Small intestine (tissue), 7 donors: ENCODE measurements at regions not wholly inside any gene's neighbourhood (a gene's known extent, or its start where the extent isn't known, plus 50 kb on each side); places are given as distances from the start of the nearest gene placed in this dataset.

ENCODE experiments used
- DNase-seq, 2 donors: peaks; one replicate each; pipeline versions ENCODE4 v3.0.0 to v3.0.0-alpha.2; 2013
- FAIRE-seq: peaks from 2 replicates; lab custom pipeline; 2012; peaks lifted over from hg19 to GRCh38; lab: Jason Lieb, UNC
- H3K27ac ChIP-seq, 3 donors: one replicate each; pipeline ENCODE4 v1.5.1; 2013; ENCODE audit warnings: low read length in 2 of 3, mild to moderate bottlenecking in 2 of 3, control low read depth in 1 of 3, inconsistent platforms in 1 of 3, low read depth in 1 of 3, moderate library complexity in 1 of 3
- H3K27me3 ChIP-seq, 3 donors: one replicate each; pipeline ENCODE4 v1.6.1; 2013; ENCODE audit warnings: low read length in 3 of 3, inconsistent platforms in 1 of 3; ENCODE audit not compliant: control insufficient read depth in 3 of 3, insufficient read depth in 3 of 3
- H3K36me3 ChIP-seq, 3 donors: one replicate each; pipeline ENCODE4 v1.6.1; 2013; ENCODE audit warnings: low read length in 3 of 3, inconsistent platforms in 1 of 3, low read depth in 1 of 3, mild to moderate bottlenecking in 1 of 3, moderate library complexity in 1 of 3; ENCODE audit not compliant: control insufficient read depth in 3 of 3, insufficient read depth in 2 of 3
- H3K4me1 ChIP-seq, 3 donors: one replicate each; pipeline ENCODE4 v1.6.1; 2013; ENCODE audit warnings: low read length in 2 of 3, inconsistent platforms in 1 of 3, low read depth in 1 of 3, mild to moderate bottlenecking in 1 of 3, moderate library complexity in 1 of 3; ENCODE audit not compliant: control insufficient read depth in 3 of 3, insufficient read depth in 2 of 3
- H3K4me3 ChIP-seq, 3 donors: one replicate each; pipeline ENCODE4 v1.5.1; 2013; ENCODE audit warnings: low read length in 3 of 3, control low read depth in 1 of 3, inconsistent platforms in 1 of 3, low read depth in 1 of 3, mild to moderate bottlenecking in 1 of 3, moderate library complexity in 1 of 3
- H3K9me3 ChIP-seq, 2 donors: one replicate each; pipeline ENCODE4 v1.6.1; 2013; ENCODE audit warnings: low read depth in 1 of 2, low read length in 1 of 2; ENCODE audit not compliant: control insufficient read depth in 2 of 2, insufficient read depth in 1 of 2
- WGBS, 3 donors: extraction: QIAGEN DNeasy Blood & Tissue Kit; methylation state at CpG; one replicate each; pipeline ENCODE4 v1.1.7; 2013; 5-methylcytosine and 5-hydroxymethylcytosine counted together
- donor health status: healthy with polysubstance abuse.
- donor health status: control.
- donor health status: control.
- donor health status: Bipolar disorder and iron deficiency.
- donor health status: healthy.

GRCh38 chr4:163003979-163004378 lies 162.7 kb downstream of the NAF1 start:
- no peaks in the 10 kb centered on the region for H3K4me1 ChIP-seq
- FAIRE-seq, result no peak
- no peak overlapping the region for H3K27ac ChIP-seq
- H3K36me3 ChIP-seq, result no peaks in the 10 kb centered on the region
- 64 to 74% (median 69%) methylated on average over 4 of the region's 4 CpGs for WGBS, 3 donors
- no peak for DNase-seq
- peaks cover 0 to 2% (median 0%) of the 10 kb centered on the region in 3 donors for H3K27me3 ChIP-seq
- no peaks in the 10 kb centered on the region for H3K9me3 ChIP-seq
- no peak overlapping the region for H3K4me3 ChIP-seq

GRCh38 chr4:162988530-162988929 lies 178.2 kb downstream of the NAF1 start:
- Histone ChIP-seq H3K4me3 (no peak overlapping the region), H3K4me1 (no peaks in the 10 kb centered on the region), H3K36me3 (no peaks in the 10 kb centered on the region), H3K27ac (no peak overlapping the region), H3K9me3 (peaks cover 0 to 8% of the 10 kb centered on the region in 2 donors), H3K27me3 (no peaks in the 10 kb centered on the region)
- DNase-seq, result no peak
- FAIRE-seq, result no peak

GRCh38 chr4:162985131-162985530 lies 181.6 kb downstream of the NAF1 start:
- no peak for FAIRE-seq

GRCh38 chr4:162984621-162985020 lies 182.1 kb downstream of the NAF1 start:
- FAIRE-seq, result no peak
- DNase-seq, result no peak
- Histone ChIP-seq H3K9me3 (peaks cover 0 to 8% of the 10 kb centered on the region in 2 donors), H3K27ac (no peak overlapping the region), H3K4me1 (no peaks in the 10 kb centered on the region), H3K4me3 (no peak overlapping the region), H3K27me3 (no peaks in the 10 kb centered on the region), H3K36me3 (no peaks in the 10 kb centered on the region)
- 74 to 87% (median 86%) methylated on average over 18 of the region's 18 CpGs for WGBS, 3 donors

More at GRCh38 chr4:162985131-162985530, 181.6 kb downstream of the NAF1 start:
- no peaks in the 10 kb centered on the region for H3K36me3 ChIP-seq
- H3K27ac ChIP-seq, result no peak overlapping the region
- no peaks in the 10 kb centered on the region for H3K27me3 ChIP-seq
- WGBS, 3 donors, result 81 to 87% (median 87%) methylated on average over 13 of the region's 13 CpGs
- DNase-seq, result no peak
- H3K4me3 ChIP-seq, result no peak overlapping the region
- peaks cover 0 to 8% of the 10 kb centered on the region in 2 donors for H3K9me3 ChIP-seq
- H3K4me1 ChIP-seq, result no peaks in the 10 kb centered on the region

- Histone ChIP-seq H3K4me1 (no peaks in the 10 kb centered on the region), H3K36me3 (no peaks in the 10 kb centered on the region), H3K9me3 (peaks cover 0 to 8% of the 10 kb centered on the region in 2 donors), H3K27ac (no peak overlapping the region), H3K27me3 (no peaks in the 10 kb centered on the region), H3K4me3 (no peak overlapping the region)
- FAIRE-seq (no peak), DNase-seq (no peak)
- 77 to 89% (median 84%) methylated on average over 2 of the region's 2 CpGs for WGBS, 3 donors
Measured at GRCh38 chr4:162981823-162982222, 184.9 kb downstream of the NAF1 start.

- FAIRE-seq, result no peak
- no peaks in the 10 kb centered on the region for H3K4me1 ChIP-seq
- H3K4me3 ChIP-seq, result no peak overlapping the region
- H3K27ac ChIP-seq, result no peak overlapping the region
- no peaks in the 10 kb centered on the region for H3K9me3 ChIP-seq
- 80 to 84% (median 82%) methylated on average over 2 of the region's 2 CpGs for WGBS, 3 donors
- no peak for DNase-seq
- H3K36me3 ChIP-seq, result no peaks in the 10 kb centered on the region
- no peaks in the 10 kb centered on the region for H3K27me3 ChIP-seq
Measured at GRCh38 chr4:162978398-162978797, 188.3 kb downstream of the NAF1 start.

GRCh38 chr4:162977788-162978187 lies 188.9 kb downstream of the NAF1 start:
- Histone ChIP-seq H3K27me3 (no peaks in the 10 kb centered on the region), H3K36me3 (no peaks in the 10 kb centered on the region), H3K4me1 (no peaks in the 10 kb centered on the region), H3K27ac (no peak overlapping the region), H3K9me3 (no peaks in the 10 kb centered on the region), H3K4me3 (no peak overlapping the region)
- DNase-seq (no peak), FAIRE-seq (no peak)
- WGBS, 3 donors, result 43 to 56% (median 45%) methylated on average over 2 of the region's 2 CpGs

GRCh38 chr4:162972661-162973330 lies 193.9 kb downstream of the NAF1 start:
- Histone ChIP-seq H3K4me1 (no peaks in the 10 kb centered on the region), H3K36me3 (no peaks in the 10 kb centered on the region), H3K27me3 (no peaks in the 10 kb centered on the region), H3K27ac (no peak overlapping the region), H3K4me3 (no peak overlapping the region), H3K9me3 (no peaks in the 10 kb centered on the region)
- FAIRE-seq (no peak), DNase-seq (no peak)
- WGBS, 3 donors, result 51 to 80% (median 60%) methylated on average over 4 of the region's 4 CpGs

GRCh38 chr4:162969194-162969593 lies 197.5 kb downstream of the NAF1 start:
- Histone ChIP-seq H3K4me1 (no peaks in the 10 kb centered on the region), H3K27ac (no peak overlapping the region), H3K9me3 (peaks cover 0 to 2% of the 10 kb centered on the region in 2 donors), H3K36me3 (no peaks in the 10 kb centered on the region), H3K4me3 (no peak overlapping the region), H3K27me3 (no peaks in the 10 kb centered on the region)
- DNase-seq, result no peak
- 81 to 86% (median 81%) methylated on average over 8 of the region's 8 CpGs for WGBS, 3 donors
- FAIRE-seq, result no peak
